Mesendoderm (in vitro differentiated cells): ENCODE measurements at regions not wholly inside any gene's neighbourhood (a gene's known extent, or its start where the extent isn't known, plus 50 kb on each side); places are given as distances from the start of the nearest gene placed in this dataset.

Experiments used
- DNase-seq: peaks from one replicate; pipeline ENCODE4 v3.0.0; 2013
- H2AK5ac ChIP-seq: 2 replicates; pipeline ENCODE4 v1.6.1; 2013; ENCODE audit warnings: low read length, inconsistent platforms
- H2BK120ac ChIP-seq: 2 replicates; pipeline ENCODE4 v1.6.1; 2013; ENCODE audit warnings: low read depth, mild to moderate bottlenecking, low read length, moderate library complexity, mixed read lengths
- H2BK15ac ChIP-seq: replicated peaks from 2 replicates; pipeline ENCODE4 v1.6.1; 2013; ENCODE audit warnings: low read depth, mild to moderate bottlenecking, moderate library complexity
- H2BK5ac ChIP-seq: 2 replicates; pipeline ENCODE4 v1.6.1; 2013; ENCODE audit warnings: low read length, inconsistent platforms
- H3K18ac ChIP-seq: 2 replicates; pipeline ENCODE4 v1.6.1; 2013; ENCODE audit warnings: mild to moderate bottlenecking, low read length, mixed read lengths
- H3K23ac ChIP-seq: one replicate; pipeline ENCODE4 v1.6.1; 2013; ENCODE audit warnings: low read length
- H3K27ac ChIP-seq: 2 replicates; pipeline ENCODE4 v1.5.1; 2013; ENCODE audit warnings: low read depth, mild to moderate bottlenecking, inconsistent platforms, low read length, moderate library complexity
- H3K27me3 ChIP-seq: 2 replicates; pipeline ENCODE4 v1.6.1; 2013; ENCODE audit warnings: low read length, control low read depth, mild to moderate bottlenecking, inconsistent platforms; ENCODE audit not compliant: insufficient read depth, poor library complexity
- H3K36me3 ChIP-seq: 2 replicates; pipeline ENCODE4 v1.6.1; 2013; ENCODE audit warnings: low read length, inconsistent platforms; ENCODE audit not compliant: control insufficient read depth, insufficient read depth
- H3K4ac ChIP-seq: one replicate; pipeline ENCODE4 v1.6.1; 2013; ENCODE audit warnings: low read depth, mild to moderate bottlenecking, low read length, moderate library complexity
- H3K4me1 ChIP-seq: 2 replicates; pipeline ENCODE4 v1.6.1; 2013; ENCODE audit warnings: low read depth, low read length, inconsistent platforms; ENCODE audit not compliant: control insufficient read depth
- H3K4me2 ChIP-seq: 2 replicates; pipeline ENCODE4 v1.6.1; 2013; ENCODE audit warnings: low read length
- H3K4me3 ChIP-seq: 2 replicates; pipeline ENCODE4 v1.5.1; 2013; ENCODE audit warnings: mild to moderate bottlenecking, low read length
- H3K56ac ChIP-seq: one replicate; pipeline ENCODE4 v1.6.1; 2013; ENCODE audit warnings: low read length
- H3K79me1 ChIP-seq: 2 replicates; pipeline ENCODE4 v1.6.1; 2013; ENCODE audit warnings: low read length, inconsistent platforms
- H3K79me2 ChIP-seq: 2 replicates; pipeline ENCODE4 v1.6.1; 2013; ENCODE audit warnings: mild to moderate bottlenecking, low read length; ENCODE audit not compliant: control insufficient read depth, insufficient read depth
- H3K9ac ChIP-seq: 2 replicates; pipeline ENCODE4 v1.6.1; 2013; ENCODE audit warnings: low read length, inconsistent platforms
- H4K5ac ChIP-seq: one replicate; pipeline ENCODE4 v1.6.1; 2013; ENCODE audit warnings: low read length
- H4K8ac ChIP-seq: one replicate; pipeline ENCODE4 v1.6.1; 2013; ENCODE audit warnings: low read depth, mild to moderate bottlenecking, control low read depth, low read length, moderate library complexity
- WGBS: extraction: QIAGEN DNeasy Blood & Tissue Kit; methylation state at CpG from one replicate; pipeline ENCODE4 v1.1.7; 2013; ENCODE audit warnings: low lambda C conversion rate, missing lambda C conversion rate; ENCODE audit not compliant: insufficient coverage; ENCODE audit errors: extremely low coverage; 5-methylcytosine and 5-hydroxymethylcytosine counted together

DNA sequence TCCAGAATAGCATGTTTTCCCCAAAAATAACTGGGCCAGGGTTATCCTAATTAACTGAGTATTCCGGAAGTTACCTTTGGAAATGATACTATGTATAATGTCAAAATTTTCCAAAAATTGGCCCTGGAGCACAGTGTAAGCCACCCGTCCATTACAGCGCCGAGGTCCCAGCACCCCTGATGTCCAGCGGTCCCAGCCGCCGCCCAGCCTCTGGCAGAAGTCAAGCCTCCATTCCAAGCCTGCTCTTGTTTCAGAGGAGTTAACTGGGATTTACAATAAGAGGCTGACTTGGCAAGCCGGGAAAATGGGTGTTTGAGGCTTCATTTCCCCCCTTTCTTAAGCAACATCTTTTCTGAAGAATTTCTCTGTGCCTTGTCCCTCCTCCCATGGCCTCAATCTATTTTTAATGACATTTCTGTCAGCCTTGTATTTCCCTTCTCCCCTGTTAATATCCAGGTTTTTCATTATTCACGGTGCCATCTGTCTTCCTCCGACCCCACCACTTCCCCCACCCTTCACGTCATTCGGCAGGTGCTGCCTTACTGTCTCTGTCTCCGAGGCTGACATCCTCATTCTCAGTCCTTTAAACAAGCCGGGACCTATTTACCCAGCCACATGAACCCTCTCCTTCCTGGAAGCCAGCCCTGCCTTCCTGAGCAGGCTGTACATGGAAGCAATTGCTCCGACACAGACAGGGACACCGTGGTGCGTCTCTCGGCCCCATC, 490.9 kb downstream of the NPHP4 start:
- WGBS: no CpG with 5 or more reads among the region's 18 CpGs
- Histone ChIP-seq H3K79me1 (no peaks in the 10 kb centered on the region), H3K36me3 (no peaks in the 10 kb centered on the region), H3K9ac (no peak overlapping the region), H3K23ac (no peak overlapping the region), H2BK5ac (no peak overlapping the region), H3K18ac (no peak overlapping the region), H3K27me3 (no peaks in the 10 kb centered on the region), H4K5ac (no peak overlapping the region), H3K56ac (no peak overlapping the region), H3K4ac (no peak overlapping the region), H3K4me2 (no peak overlapping the region), H2AK5ac (no peak overlapping the region), H4K8ac (no peak overlapping the region), H3K4me3 (no peak overlapping the region), H3K27ac (no peak overlapping the region), H3K4me1 (no peaks in the 10 kb centered on the region), H3K79me2 (no peaks in the 10 kb centered on the region), H2BK120ac (no peak overlapping the region), H2BK15ac (no peak overlapping the region)
- DNase-seq: no peak

DNA sequence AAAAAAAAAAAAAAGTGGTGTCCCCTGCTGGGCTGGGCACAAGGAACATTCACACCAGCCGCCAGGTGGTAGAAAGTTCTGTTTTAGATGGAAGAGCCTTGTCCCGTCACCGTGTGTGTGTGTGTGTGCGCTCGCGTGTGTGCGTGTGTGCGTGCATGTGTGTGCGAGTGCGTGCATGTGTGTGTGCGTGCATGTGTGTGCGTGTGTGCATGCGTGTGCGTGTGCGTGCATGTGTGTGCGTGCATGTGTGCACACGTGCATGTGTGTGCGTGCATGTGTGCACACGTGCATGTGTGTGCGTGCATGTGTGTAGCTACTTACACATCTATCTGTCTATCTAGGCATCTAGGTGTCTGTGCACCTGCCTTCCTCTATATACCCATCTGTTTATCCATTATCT, 491.7 kb downstream of the NPHP4 start:
- Histone ChIP-seq H3K23ac (no peak overlapping the region), H3K56ac (no peak overlapping the region), H3K79me1 (no peaks in the 10 kb centered on the region), H2BK15ac (no peak overlapping the region), H3K4me1 (no peaks in the 10 kb centered on the region), H3K27me3 (no peaks in the 10 kb centered on the region), H3K4ac (no peak overlapping the region), H3K27ac (no peak overlapping the region), H2BK120ac (no peak overlapping the region), H3K18ac (no peak overlapping the region), H2AK5ac (no peak overlapping the region), H3K79me2 (no peaks in the 10 kb centered on the region), H3K4me3 (no peak overlapping the region), H3K9ac (no peak overlapping the region), H4K5ac (no peak overlapping the region), H3K4me2 (no peak overlapping the region), H3K36me3 (no peaks in the 10 kb centered on the region), H2BK5ac (no peak overlapping the region), H4K8ac (no peak overlapping the region)
- WGBS: no CpG with 5 or more reads among the region's 20 CpGs
- DNase-seq: no peak

DNA sequence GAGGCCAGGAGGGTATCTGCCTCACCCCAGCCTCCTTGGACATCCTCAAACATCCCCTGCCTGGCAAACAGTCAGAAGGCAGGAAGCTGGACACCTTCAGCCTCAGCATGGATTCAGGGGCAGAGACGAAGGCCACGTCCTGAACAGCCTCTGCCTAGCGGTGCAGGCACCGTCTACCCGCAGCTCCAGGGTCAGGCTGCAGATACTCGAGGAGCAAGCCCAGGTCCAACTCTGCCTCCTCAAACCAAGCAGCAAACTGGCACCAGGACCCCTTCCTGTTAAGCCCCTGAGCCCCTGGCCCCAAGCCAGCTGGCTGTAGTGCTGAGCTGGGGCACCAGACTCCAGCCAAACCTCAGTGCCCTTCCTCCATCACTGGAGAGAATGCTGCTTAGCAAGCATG, 494.7 kb downstream of the NPHP4 start:
- Histone ChIP-seq H3K56ac (no peak overlapping the region), H3K9ac (no peak overlapping the region), H2BK15ac (no peak overlapping the region), H3K4me2 (no peak overlapping the region), H3K4me3 (no peak overlapping the region), H3K4me1 (no peaks in the 10 kb centered on the region), H4K5ac (no peak overlapping the region), H3K27me3 (no peaks in the 10 kb centered on the region), H3K79me1 (no peaks in the 10 kb centered on the region), H3K36me3 (no peaks in the 10 kb centered on the region), H3K23ac (no peak overlapping the region), H2BK120ac (no peak overlapping the region), H3K18ac (no peak overlapping the region), H3K79me2 (no peaks in the 10 kb centered on the region), H2AK5ac (no peak overlapping the region), H4K8ac (no peak overlapping the region), H3K27ac (no peak overlapping the region), H2BK5ac (no peak overlapping the region), H3K4ac (no peak overlapping the region)
- no CpG with 5 or more reads among the region's 6 CpGs for WGBS
- no peak for DNase-seq

DNA sequence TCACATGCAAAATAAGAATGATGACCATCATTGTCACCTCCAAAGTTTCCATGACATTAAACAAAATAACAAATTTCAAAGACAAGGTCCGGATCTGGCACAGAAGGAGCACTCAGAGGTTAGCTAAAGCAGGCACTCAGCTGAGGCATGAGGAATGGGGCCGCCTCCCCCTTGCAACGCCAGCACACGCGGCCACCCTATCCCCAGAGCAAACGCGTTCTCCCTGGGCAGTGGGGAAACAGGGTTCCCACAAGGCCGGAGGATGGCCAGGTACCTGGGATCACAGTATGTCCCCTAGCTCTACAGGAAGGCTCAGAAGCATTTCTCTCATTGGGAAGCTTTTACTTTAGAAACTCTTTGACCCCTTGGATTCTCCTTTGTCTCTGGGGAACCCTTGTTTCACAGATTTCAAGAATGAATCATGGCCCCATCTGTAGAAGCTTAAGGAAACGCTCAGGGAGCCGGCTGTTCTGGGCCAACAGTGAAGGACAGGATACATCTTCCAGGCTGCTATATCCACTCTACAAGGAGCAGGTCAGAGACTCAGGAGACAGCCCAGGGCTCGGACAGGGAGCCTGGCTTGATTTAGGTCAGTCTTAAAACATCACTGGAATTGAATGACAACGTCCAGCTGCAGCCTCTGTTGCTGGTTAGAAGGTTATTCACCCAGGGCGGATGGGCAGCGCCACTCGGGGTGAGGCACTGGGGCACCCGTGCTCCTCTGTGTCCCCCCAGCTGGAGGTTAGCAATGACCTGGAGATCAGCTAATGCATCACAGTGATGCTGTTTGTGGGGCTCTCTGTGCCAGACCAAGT, 496.4 kb downstream of the NPHP4 start:
- no peaks in the 10 kb centered on the region for H3K79me2 ChIP-seq
- no peak for DNase-seq
- H3K36me3 ChIP-seq: no peaks in the 10 kb centered on the region
- no peaks in the 10 kb centered on the region for H3K27me3 ChIP-seq
- no peak overlapping the region for H2BK120ac ChIP-seq
- H2BK15ac ChIP-seq: no peak overlapping the region
- no peak overlapping the region for H4K8ac ChIP-seq
- no peak overlapping the region for H3K4ac ChIP-seq
- H3K23ac ChIP-seq: no peak overlapping the region
- no peak overlapping the region for H3K18ac ChIP-seq
- no peak overlapping the region for H3K4me3 ChIP-seq
- no peak overlapping the region for H3K4me2 ChIP-seq
- no peak overlapping the region for H3K9ac ChIP-seq
- no peaks in the 10 kb centered on the region for H3K79me1 ChIP-seq
- H3K27ac ChIP-seq: no peak overlapping the region
- no peak overlapping the region for H3K56ac ChIP-seq
- H4K5ac ChIP-seq: no peak overlapping the region
- H3K4me1 ChIP-seq: no peaks in the 10 kb centered on the region
- H2BK5ac ChIP-seq: no peak overlapping the region
- no CpG with 5 or more reads among the region's 16 CpGs for WGBS
- no peak overlapping the region for H2AK5ac ChIP-seq

DNA sequence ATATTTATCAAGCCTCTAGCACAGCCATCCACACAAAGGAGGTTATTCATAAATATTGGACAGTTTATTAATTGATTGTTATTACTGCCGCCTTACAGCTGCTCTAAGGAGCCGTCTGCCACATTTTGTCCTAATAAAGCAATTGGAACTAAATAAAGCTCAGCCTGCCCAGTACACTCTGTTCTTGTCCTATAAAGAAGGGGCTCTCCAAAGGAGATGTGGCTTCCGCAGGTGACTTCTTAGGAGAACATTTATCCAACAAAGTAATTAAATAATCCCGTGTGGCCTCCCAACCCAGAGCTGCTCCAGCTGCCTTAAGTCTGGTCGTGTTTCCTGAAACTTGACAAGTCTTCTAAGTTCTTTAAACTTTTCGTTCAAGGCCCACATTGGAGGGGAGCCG, 497.7 kb downstream of the NPHP4 start:
- Histone ChIP-seq H2BK15ac (no peak overlapping the region), H3K4me1 (no peaks in the 10 kb centered on the region), H2BK5ac (no peak overlapping the region), H3K79me1 (no peaks in the 10 kb centered on the region), H3K27me3 (no peaks in the 10 kb centered on the region), H4K8ac (no peak overlapping the region), H3K4me2 (no peak overlapping the region), H3K23ac (no peak overlapping the region), H4K5ac (no peak overlapping the region), H3K36me3 (no peaks in the 10 kb centered on the region), H3K27ac (no peak overlapping the region), H3K56ac (no peak overlapping the region), H2AK5ac (no peak overlapping the region), H2BK120ac (no peak overlapping the region), H3K4ac (no peak overlapping the region), H3K79me2 (no peaks in the 10 kb centered on the region), H3K18ac (no peak overlapping the region), H3K4me3 (no peak overlapping the region), H3K9ac (no peak overlapping the region)
- DNase-seq: no peak
- WGBS: no CpG with 5 or more reads among the region's 7 CpGs
